NCI-H2081 (cell line): ENCODE measurements at regions not wholly inside any gene's neighbourhood (a gene's known extent, or its start where the extent isn't known, plus 50 kb on each side); places are given as distances from the start of the nearest gene placed in this dataset.

Source experiments
- DNase-seq, 2 experiments: peaks; one replicate each; lab custom pipeline; 2025; lab: John Stamatoyannopoulos, UW

DNA sequence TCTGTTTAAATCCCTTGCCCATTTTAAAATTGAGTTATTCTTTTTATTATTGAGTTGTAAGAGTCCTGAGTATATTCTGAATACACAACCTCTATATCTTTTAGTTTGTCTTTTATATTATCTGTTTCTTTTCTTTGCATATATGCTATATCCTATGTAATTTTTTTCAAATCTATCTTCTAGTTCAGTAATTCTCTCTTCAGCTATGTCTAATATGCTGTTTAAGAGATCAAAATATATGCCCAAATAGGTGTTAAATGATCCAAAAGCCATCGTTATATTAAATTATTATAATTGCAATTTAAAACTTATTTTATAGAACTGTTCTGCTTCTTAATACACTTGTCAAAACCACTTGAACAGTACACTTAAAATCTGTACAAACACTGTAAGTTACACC, 107.4 kb upstream of the TSPAN5 start:
- no peak for DNase-seq

DNA sequence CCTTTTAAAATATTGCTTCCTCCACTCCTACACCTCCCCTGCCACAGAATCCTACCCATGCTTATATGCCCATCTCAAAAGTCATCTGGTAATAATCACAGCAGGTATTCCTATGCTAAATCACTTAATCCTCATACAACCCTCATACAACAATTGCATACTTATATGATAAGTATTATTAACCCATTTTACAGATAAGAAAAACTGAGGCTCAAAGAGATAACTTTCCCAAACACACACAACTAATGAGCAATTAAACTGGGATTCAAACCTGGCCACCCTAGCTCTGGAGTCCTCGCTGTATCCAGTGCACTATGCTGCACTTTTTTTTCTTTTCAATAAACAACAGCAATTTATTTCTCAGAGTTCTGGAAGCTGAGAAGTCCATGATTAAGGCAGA, 99.8 kb upstream of the TSPAN5 start:
- DNase-seq: no peak

DNA sequence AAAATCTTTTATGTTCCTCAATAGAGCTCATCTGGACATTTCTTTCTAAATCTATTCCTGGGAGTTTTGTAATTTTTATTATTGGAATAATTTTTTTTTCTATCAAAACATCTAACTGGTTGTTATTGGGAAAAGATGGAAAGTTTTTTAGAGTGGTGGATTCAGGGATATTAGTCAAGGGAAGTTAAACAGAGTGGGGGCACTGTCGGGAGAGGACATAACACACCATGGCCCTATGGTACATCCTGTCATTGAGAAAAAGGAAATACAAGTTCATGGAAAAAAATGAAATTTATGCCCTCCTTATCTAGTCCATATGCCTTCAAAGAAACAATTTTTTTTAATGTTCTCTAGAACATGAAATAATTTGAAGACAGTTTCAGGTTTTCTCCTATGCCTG, 96.3 kb upstream of the TSPAN5 start:
- no peak for DNase-seq

DNA sequence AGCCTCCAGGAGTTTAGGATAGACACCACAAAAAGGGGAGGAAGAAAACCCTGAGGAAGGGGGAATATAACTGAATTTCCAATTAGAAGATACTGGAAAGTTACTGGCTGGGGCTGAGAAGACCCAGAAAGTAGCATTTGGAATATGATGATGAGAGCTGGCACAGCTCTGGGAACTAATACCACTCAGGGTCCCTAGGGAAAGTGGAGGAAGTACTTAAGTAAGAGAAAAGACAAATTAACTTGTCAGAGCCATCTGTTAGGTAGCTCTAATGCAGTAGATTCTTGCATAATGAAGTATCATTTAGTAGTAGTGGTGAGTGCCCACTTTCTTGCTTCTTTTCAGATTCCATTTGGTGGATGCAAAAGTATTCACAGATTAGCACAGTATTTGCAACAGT, 90.8 kb upstream of the TSPAN5 start:
- no peak for DNase-seq

DNA sequence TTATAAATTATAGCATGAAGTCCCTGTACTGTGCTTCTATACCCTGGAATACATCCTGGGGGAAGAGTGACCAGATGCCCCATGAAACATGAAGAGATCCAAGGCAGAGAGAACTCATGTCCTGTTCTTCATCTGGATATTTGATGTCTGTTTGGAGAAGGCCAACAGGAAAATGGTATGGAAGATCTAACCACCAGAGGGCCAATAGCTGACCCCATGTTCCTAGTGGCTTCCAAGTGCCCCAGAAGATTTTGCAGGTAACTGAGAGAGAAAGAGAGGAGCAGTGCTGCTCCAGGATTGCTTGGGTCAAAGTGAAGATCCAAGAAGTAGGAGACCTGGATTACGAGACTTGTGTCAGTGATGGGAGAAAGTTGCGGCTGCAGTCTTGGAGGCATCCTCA, 90.2 kb upstream of the TSPAN5 start:
- no peak for DNase-seq

DNA sequence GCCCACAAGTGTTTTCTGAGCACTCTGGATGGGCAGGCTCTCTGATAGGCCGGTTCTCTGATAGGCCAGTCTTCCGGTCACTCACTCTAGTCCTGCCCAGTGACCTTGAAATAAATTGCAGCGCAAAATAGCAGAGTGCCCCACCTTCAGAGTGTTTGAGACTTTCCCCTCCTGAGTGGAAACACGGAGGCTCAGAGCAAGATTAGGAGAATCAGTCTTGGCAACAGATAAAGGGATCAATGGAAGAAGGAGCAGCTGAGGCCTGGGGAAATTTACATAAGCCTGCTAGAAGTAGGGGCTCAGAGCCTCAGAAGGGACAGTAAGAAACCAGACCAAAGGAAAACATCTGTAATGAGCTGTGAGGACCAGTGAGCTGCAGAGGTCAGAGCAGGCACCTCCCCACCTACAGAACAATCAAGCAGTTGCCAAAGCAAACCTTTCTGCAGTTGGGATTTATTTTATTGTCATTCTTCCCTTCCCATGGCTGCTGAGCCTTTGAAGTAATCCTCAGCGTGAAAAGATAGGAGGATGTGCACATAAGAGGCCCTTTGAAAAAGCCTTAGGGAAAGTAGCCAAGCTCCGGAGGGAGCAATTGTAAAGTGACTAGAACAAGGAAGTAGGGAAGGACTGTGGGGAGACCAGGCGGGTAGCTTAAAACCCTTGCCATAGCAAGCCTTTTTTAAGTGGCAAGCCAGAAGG, 89.1 kb upstream of the TSPAN5 start:
- no peak for DNase-seq

DNA sequence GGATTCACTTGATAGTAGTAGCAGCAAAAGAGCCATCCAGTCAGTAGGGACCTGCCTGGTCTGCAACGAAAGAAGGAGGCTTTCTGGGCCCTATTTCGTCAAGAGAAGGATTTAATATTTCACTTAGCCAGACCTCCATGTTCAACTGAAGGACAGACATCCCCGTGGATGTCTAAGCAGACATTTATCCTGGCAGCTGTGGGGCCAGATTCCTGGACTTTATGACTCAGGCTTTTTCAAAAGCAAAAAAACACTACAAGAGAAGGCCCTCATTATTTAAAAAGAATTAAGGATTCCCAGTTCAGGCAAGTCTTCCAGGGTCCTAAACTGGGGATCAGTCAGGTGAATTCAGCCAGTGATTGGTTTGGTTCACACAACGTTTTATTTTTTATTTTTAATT, 88.5 kb upstream of the TSPAN5 start:
- DNase-seq: no peak

DNA sequence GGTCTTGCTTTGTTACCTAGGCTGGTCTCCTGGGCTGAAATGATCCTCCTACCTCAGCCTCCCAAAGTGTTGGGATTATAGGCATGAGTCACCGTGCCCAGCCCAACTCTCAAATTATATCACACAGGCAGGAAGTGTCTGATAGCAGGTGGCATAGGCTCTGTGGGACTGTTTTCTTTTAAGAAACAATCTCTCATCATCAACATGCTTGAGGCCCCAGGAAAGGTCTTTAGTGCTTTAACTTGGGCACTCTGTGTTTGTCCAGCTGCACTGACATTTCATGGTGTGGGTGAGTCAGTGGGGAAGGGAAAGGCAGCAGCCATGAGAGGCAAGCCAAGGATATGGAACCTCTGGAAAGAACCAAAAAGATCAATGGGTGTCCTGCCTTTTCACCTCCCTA, 88.1 kb upstream of the TSPAN5 start:
- no peak for DNase-seq

DNA sequence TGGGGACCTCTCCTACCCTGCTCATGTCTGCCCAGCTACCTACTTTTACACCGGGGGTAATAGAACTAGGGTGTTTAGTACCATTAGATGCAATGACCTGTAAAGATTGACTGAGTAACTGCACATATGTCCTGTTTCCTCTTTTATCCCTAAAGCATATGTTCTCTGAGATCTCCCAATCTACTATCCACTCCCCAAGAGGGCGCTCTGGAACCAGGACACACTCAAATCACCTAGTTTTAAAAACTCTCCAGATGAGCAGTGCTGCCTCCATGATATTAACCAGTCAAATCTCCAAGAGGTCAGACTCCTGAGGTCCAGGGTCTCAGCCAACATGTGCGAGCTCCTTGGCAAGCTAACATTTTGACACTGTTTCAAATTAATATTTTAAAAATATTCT, 87.0 kb upstream of the TSPAN5 start:
- peak in 1 of 2 experiments; percentile 1 for DNase-seq

DNA sequence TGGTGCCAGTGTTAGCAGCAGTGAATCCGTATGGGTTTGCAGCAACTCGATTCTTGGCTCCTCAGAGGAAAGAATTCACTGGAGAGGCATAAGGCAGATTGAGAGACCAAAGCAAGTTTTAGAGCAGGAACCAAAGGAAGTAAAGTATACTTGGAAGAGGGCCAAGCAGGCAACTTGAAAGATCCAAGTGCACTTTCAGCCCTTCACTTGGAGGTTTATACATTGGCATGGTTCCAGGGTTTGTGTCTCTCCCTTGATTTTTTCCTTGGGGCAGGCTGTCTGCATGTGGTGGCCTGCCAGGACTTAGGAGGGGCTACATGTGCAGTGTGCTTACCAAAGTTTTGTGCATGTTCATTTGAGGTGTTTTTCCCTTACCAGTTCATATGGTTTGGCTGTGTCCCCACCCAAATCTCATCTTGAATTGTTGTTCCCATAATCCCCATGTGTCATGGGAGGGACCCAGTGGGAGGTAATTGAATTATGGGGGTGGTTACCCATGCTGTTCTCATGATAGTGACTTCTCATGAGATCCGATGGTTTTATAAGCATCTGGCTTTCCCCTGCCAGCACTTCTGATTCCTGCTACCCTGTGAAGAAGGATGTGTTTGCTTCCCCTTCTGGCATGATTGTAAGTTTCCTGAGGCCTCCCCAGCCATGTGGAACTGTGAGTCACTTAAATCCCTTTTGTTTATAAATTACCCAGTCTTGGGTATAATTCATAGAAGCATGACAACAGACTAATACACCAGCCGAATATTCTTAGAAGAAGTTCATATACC, 86.2 kb upstream of the TSPAN5 start:
- DNase-seq: no peak

DNA sequence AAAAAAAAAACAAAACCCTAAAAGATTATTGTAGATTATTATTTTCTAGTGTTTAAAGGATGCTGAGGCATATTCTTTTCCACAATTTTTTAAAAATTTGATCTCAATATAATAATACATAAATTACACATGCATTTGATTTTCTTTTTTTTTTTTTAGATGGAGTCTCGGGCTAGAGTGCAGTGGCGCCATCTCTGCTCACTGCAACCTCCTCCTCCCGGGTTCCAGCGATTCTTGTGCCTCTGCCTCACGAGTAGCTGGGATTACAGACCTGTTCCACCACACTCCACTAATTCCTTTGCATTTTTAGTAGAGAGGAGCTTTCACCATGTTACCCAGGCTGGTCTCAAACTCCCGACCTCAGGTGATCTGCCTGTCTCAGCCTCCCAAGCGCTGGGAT, 83.5 kb upstream of the TSPAN5 start:
- no peak for DNase-seq

DNA sequence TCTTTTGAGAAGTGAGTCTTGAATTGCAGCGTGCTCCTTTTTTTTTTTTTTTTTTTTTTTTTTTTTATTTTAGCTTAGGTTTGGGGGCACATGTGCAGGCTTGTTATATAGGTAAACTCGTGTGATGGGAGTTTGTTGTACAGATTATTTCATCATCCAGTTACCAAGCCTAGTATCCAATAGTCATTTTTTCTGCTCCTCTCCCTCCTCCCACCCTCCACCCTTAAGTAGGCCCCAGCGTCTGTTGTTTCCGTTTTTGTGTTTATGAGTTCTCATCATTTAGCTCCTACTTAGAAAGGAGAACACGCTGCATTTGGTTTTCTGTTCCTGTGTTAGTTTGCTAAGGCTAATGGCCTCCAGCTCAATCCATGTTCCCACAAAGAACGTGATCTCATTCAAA, 81.3 kb upstream of the TSPAN5 start:
- no peak for DNase-seq

DNA sequence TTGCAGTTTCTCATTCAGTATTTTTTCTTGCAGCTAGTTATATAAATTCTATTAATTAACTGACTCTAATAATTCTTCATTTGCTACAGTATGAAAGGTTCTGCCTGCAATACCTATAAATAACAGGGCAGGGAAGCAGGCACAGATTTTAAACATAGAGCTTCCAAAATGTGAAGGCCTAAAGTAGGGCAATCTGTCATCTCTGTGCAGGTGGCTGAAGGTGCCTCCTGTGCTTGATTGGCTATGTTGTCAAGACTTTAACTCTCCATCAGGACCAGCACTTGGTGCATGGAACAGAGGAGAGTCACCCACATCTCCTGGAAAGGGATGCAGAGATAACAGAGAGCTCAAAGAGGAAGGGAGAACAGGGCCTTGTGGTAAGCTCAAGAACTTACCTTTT, 75.2 kb upstream of the TSPAN5 start:
- DNase-seq: no peak

DNA sequence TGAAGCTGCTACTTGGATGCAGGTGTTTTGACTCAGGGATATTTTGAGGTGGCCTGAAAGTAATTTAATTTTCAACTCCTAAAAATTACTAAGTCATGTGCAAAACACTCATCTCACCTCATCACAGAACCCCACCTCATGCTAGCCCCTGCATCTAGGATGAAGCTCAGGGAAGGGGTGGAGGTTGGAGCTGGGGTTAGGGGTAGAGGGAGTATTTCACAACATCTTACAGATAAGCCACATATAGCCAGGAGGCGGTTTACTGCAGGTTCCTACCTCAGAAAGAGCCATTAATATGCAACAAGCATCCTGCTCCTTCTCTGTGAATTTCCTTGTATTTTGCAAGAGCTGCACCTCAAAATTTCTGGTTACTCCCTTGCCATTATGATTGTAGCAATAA, 70.5 kb upstream of the TSPAN5 start:
- DNase-seq: no peak

DNA sequence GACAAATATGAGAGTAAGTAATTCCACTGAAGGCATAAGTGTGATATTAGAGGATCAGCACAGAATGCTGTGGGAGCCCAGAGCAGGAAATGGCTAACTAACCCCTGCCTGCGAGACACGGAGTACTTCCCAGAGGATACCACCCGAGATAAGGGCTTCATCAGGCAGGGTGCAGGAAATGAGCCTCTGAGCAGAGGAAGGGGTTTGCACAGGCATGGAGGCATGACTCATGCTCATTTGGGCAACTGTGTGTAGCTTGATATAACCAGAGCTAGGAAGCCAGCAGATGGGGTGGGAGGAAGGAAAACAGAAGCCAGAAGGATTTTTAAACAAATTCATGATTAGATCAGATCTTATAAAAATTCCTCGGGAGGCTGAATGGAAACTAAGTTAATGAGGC, 70.0 kb upstream of the TSPAN5 start:
- no peak for DNase-seq

DNA sequence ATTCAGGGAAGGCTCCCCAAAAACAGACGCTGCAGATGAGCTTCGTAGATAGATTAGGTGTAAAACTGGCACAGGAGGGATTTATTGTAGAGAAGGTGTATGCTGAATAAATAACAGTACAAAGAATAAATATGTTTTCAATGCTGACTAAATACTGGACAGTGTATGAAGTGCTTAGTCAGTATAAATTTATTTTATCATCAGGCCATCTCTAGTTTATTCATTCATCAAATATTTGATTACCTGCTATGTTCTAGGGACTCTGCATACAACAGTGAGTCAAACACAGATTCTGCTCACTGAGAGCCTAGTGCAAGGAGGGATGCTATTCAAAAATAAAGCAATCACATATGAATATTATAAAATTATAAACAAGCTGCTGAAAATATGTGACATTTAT, 63.6 kb upstream of the TSPAN5 start:
- DNase-seq: no peak

DNA sequence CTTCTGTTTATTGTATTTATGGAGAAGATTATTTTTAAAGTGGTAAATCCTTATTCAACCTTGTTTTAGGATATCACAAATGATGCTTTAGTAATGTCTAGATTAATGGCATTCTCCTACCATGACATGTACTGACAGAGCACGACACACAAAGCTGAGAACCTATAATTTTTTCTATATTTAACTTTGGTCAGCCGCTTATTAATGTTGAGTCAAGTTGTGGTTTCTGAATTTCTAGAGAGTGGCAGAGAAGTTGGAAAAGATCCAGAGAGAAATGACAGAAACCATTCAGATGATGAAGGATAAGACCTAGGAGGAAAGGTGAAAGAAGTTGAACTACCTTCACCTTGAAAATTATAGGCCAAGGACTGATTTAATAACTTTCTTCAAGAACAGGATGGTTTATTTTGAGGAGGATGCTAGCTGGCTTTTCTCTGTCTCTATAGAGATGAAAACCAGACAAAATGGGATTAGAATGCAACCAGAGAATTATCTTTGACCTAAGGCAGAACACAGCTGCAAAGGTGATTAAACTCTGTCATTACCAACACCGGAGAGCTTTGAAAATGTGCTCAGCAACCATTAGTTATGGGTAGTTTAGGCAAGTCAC, 62.6 kb upstream of the TSPAN5 start:
- no peak for DNase-seq

DNA sequence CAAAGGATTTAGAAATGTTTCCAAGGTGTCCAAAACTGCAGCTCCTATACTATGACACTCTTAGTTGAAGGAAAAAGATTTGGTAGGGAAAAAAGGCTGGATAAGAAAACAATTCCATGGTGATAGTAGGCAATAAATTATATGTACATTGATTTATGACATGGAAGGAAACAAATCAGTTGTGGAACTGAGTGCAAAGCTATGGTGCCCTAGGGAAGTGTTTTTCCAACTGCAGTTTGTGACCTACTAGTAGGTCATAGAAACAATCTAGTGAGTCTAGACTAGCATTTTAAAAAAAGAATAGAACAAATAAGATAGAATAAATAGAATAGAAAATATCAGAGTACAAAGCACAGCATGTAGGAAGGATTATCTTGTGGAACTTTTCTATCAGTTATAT, 58.4 kb upstream of the TSPAN5 start:
- DNase-seq: no peak

DNA sequence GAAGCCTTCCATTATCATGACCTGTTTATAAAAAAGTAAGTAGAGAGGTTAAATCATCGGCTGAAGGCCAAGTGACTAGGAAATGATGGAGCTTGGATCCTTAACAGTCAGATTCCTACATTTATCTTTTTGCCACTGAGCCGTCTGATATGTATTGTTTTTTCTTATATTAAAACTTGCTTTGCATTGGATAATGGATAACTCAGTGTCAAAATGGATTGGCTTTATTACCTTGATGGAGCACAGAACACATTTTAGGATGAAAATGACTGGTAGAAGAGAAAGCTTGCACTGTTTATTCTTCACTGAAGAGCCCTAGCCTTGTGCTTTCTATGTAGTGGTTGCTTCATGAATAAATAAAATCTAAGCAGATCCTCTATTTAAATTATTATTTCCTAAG, 54.2 kb upstream of the TSPAN5 start:
- no peak for DNase-seq

DNA sequence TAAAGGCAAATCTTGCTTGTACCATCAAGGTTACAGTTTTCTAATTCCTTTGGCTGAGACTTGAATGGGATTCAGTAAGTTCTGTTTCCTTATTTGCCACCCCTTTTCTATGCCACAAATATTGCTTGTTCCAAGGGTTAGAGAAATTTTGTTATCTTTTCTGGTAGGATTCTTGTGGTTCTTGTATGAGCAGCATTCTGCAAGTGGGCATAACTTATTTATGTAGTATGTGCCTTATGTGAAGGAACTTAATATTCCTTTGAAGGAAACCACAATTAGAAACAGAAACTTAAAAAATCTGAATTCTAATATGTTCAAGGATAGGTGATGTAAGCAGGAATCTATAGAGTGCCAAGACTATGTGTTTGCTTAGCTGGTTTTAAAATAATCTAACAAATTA, 53.1 kb upstream of the TSPAN5 start:
- DNase-seq: no peak

DNA sequence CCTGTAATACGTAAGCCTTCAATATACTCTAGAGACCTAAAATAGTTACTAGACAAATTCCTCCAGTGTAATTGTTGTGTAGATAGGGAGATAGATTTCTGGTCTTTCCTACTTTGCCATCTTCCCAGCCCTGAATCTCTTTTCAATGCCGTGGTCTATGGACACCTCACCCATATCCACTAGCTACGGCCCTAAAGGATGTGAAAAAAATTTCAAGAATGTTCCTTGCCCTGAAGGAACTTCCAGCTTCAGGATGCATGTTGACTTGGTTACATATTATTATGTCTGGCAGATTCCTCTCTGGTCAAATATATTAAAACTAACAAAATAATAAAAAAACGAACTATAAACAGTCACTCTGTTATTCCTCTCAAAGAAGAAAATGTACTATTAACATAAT, 52.4 kb upstream of the TSPAN5 start:
- DNase-seq: no peak
